ENCODE measurements at regions not wholly inside any gene's neighbourhood (a gene's known extent, or its start where the extent isn't known, plus 50 kb on each side); places are given as distances from the start of the nearest gene placed in this dataset.

- ChIA-PET POLR2A (interaction anchor here (0.6 kb wide), 1 partner anchor 24 kb away, joined by 3 read pairs; no protein-coding TSS in a partner anchor), CTCF (no interaction called here)
- H3K4me3 Mint-ChIP-seq, result no peak overlapping the region
- DNase-seq (no peak), ATAC-seq (no peak)
- H3K9me3 Mint-ChIP-seq, result no peaks in the 10 kb centered on the region
- no peak for TF ChIP-seq CTCF (IDR thresholded peaks at IDR 0.05)
- no peaks in the 10 kb centered on the region for H3K27me3 Mint-ChIP-seq
- H3K27ac Mint-ChIP-seq, result no peak overlapping the region
- peaks cover 2% of the 10 kb centered on the region for H3K4me1 Mint-ChIP-seq (ENCODE audit: low read depth)
- no peaks in the 10 kb centered on the region for H3K36me3 Mint-ChIP-seq (ENCODE audit: low read depth)
- intact Hi-C loops (cut with micrococcal nuclease), result no loop called here
Observed at GRCh38 chr7:16359216-16359615, 62.1 kb downstream of the CRPPA start.

GRCh38 chr7:16357921-16358320 lies 63.4 kb downstream of the CRPPA start:
- DNase-seq (no peak), ATAC-seq (no peak)
- peaks cover 2% of the 10 kb centered on the region for H3K4me1 Mint-ChIP-seq (ENCODE audit: low read depth)
- POLR2A ChIA-PET, result interaction anchor here (1.1 kb wide), 1 partner anchor 63 kb away, joined by 3 read pairs; the partner anchor contains the start of gene CRPPA
- H3K27me3 Mint-ChIP-seq, result no peaks in the 10 kb centered on the region
- intact Hi-C loops (cut with micrococcal nuclease), result no loop called here
- H3K9me3 Mint-ChIP-seq, result no peaks in the 10 kb centered on the region
- no peaks in the 10 kb centered on the region for H3K36me3 Mint-ChIP-seq (ENCODE audit: low read depth)
- no peak for TF ChIP-seq CTCF (IDR thresholded peaks at IDR 0.05)
- CTCF ChIA-PET, result no interaction called here
- H3K27ac Mint-ChIP-seq, result no peak overlapping the region
- H3K4me3 Mint-ChIP-seq, result no peak overlapping the region

- no peak for TF ChIP-seq CTCF (IDR thresholded peaks at IDR 0.05)
- Mint-ChIP-seq H3K4me3 (no peak overlapping the region), H3K27ac (no peak overlapping the region), H3K9me3 (no peaks in the 10 kb centered on the region), H3K4me1 (ENCODE audit: low read depth) (peaks cover 2% of the 10 kb centered on the region), H3K27me3 (no peaks in the 10 kb centered on the region), H3K36me3 (ENCODE audit: low read depth) (no peaks in the 10 kb centered on the region)
- CTCF ChIA-PET, result no interaction called here
- DNase-seq (no peak), ATAC-seq (no peak)
- POLR2A ChIA-PET, result interaction anchor here (1.1 kb wide), 1 partner anchor 64 kb away, joined by 3 read pairs; the partner anchor contains the start of gene CRPPA
- intact Hi-C loops (cut with micrococcal nuclease), result no loop called here
Observed at GRCh38 chr7:16357474-16357873, 63.9 kb downstream of the CRPPA start.

DNA sequence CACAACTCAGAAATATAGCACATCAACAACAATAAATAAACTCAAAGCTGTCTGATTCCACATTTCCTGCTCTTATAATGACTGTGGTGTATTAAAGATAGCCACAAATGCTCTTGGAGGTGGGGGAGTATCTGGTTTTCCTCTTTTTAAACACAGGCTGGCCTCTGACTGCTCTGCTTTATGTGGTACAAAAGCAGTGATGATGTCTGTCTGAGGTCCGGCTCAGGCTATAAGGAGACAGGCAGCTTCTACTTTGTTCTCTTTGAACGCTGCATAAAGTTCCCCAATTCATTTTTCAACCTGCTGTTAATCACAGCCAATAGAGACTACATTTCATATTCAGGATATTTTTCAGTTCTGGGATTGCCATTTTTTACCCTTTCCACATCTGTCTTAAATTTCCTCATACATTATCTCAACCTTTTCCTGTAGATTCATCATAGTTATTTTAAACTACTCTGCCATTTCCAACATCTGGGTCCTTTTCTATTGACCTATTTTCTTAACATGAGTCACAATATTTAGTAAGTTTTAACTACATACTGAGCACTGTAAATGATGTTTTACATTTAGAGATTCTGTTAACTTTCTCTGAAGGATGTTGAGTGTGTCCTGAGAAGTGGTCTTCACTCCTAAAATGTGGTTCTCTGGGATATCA lies 64.9 kb downstream of the CRPPA start:
- H3K36me3 Mint-ChIP-seq (ENCODE audit: low read depth), result no peaks in the 10 kb centered on the region
- no peak for ATAC-seq
- POLR2A ChIA-PET, result no interaction called here

More for the DNA sequence above, 64.9 kb downstream of the CRPPA start:
- no peak overlapping the region for H3K27ac Mint-ChIP-seq
- no peak overlapping the region for H3K4me3 Mint-ChIP-seq
- H3K9me3 Mint-ChIP-seq, result no peaks in the 10 kb centered on the region
- CTCF ChIA-PET, result no interaction called here
- H3K27me3 Mint-ChIP-seq, result no peaks in the 10 kb centered on the region
- H3K4me1 Mint-ChIP-seq (ENCODE audit: low read depth), result peaks cover 2% of the 10 kb centered on the region
- TF ChIP-seq CTCF (IDR thresholded peaks at IDR 0.05), result no peak
- intact Hi-C loops (cut with micrococcal nuclease), result no loop called here
- no peak for DNase-seq
